ENCODE measurements at regions not wholly inside any gene's neighbourhood (a gene's known extent, or its start where the extent isn't known, plus 50 kb on each side); places are given as distances from the start of the nearest gene placed in this dataset.
"Not testable (repeated sequence)": the region's sequence is repeated elsewhere in the genome, so short reads cannot be mapped to it uniquely, and the experiment has no call there.

DNA sequence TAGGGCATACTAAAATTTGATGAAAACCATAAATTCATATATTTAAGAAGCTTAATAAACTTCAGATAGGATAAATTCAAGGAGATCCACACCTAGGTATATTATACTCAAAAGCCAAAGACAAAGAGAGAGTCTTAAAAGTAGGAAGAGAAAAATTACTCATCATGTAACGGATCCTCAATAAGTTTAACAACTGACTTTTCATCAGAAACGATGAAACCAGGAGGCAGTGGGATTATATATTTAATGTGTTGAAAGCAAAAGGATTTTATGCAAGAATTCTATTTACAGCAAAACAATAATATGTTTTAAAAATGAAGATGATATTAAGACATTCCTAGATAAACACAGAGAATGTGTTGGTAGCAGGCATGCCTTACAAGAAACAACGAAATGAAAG is 202.7 kb downstream of the OXSM start:
- Mint-ChIP-seq H3K27ac (no peak overlapping the region), H3K27me3 (no peaks in the 10 kb centered on the region), H3K4me1 (no peaks in the 10 kb centered on the region), H3K9me3 (peaks cover 5% of the 10 kb centered on the region), H3K4me3 (no peak overlapping the region), H3K36me3 (ENCODE audit: low read depth) (no peaks in the 10 kb centered on the region)
- POLR2A ChIA-PET, result no interaction called here
- CTCF ChIA-PET, result no interaction called here
- no peak for DNase-seq

DNA sequence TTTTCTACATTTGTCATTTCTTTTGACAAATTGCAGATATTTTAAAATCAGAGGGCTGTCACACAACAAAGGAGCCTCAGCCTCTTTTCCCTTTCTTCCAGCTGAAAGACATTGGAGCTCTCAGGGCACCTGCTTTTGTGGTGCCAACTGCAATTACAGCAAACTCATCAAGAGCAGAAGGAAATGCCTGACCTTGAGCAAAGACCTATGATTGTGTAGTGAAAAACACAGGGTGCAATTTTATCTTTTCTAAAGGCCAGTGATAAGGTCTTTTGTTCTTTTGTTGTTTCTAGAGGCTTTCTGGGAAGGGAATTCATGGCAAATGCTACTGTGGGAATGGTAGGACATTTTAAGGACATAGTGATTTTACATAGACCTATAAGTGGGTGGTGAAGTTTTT is 214.3 kb downstream of the OXSM start:
- H3K27me3 Mint-ChIP-seq, result no peaks in the 10 kb centered on the region
- DNase-seq, result no peak
- no peak overlapping the region for H3K27ac Mint-ChIP-seq
- POLR2A ChIA-PET, result no interaction called here
- CTCF ChIA-PET, result no interaction called here
- no peaks in the 10 kb centered on the region for H3K4me1 Mint-ChIP-seq
- H3K36me3 Mint-ChIP-seq (ENCODE audit: low read depth), result no peaks in the 10 kb centered on the region
- H3K4me3 Mint-ChIP-seq, result no peak overlapping the region
- H3K9me3 Mint-ChIP-seq, result no peaks in the 10 kb centered on the region

DNA sequence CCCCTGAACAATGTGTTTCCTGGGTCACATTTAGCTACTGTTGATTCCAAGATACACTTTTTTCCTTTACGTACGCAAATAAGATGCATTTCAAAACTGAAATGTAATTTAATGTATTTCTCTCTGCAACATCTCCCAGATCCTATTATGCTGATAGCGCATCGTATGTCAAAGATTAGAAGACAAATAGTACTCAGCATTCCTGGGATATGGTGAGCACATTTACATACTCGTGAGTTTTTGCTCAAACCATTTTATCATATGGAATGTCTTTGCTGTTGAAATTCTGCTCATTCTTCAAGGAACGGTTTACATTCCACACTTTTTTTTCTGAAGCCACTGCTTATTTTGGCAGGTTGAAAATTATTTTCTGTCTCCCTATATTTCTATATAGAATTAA is 221.4 kb downstream of the OXSM start:
- peaks cover 2% of the 10 kb centered on the region for H3K9me3 Mint-ChIP-seq
- H3K27me3 Mint-ChIP-seq, result no peaks in the 10 kb centered on the region
- no peaks in the 10 kb centered on the region for H3K4me1 Mint-ChIP-seq
- ChIA-PET POLR2A (no interaction called here), CTCF (no interaction called here)
- H3K27ac Mint-ChIP-seq, result no peak overlapping the region
- no peaks in the 10 kb centered on the region for H3K36me3 Mint-ChIP-seq (ENCODE audit: low read depth)
- no peak for DNase-seq
- H3K4me3 Mint-ChIP-seq, result no peak overlapping the region

DNA sequence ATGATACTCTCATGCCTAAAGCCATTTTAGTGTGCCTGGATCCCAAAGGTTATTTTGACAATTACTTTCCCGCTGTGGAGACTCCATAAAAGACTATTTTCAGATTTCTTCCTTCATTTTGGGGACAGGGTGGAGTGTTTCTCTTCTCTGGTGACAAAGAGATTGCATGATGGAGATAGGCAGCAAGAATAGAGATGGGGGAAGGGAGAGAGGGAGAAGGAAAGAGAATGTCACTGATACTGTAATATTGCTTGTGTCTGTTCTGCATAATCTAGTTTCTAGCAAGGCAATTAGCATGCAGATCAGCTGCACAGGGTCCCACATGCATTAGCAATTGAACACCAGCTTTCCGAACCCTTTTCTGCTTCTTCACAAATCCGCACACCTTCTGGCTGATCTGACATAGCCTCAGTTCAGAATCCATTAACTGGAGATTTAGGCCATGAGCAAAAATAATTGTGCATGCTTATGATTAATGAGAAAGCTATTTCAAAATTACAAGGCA is 222.4 kb downstream of the OXSM start:
- H3K27ac Mint-ChIP-seq, result no peak overlapping the region
- no peaks in the 10 kb centered on the region for H3K36me3 Mint-ChIP-seq (ENCODE audit: low read depth)

DNA sequence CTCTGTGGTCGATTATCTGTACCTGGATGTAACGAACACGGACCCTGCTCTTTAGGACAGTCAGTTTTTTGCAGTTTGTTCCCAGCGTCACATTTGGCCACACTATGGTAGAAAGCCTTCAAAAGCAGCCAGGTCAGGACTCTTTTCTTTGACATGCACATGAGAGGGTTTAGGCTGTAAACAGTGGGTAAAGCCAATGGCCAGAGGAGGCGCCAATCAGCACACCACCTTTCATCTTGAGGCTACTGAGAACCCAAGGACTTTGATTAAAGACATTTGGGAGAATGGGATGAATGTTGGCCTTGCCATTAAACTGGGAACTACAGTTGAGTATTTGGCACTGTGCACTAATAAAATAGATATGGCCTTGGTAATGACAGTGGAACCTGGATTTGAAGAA is 225.9 kb downstream of the OXSM start:
- H3K36me3 Mint-ChIP-seq (ENCODE audit: low read depth), result no peaks in the 10 kb centered on the region
- no peak overlapping the region for H3K27ac Mint-ChIP-seq
- CTCF ChIA-PET, result no interaction called here
- DNase-seq, result no peak
- H3K4me1 Mint-ChIP-seq, result no peaks in the 10 kb centered on the region
- POLR2A ChIA-PET, result no interaction called here
- H3K9me3 Mint-ChIP-seq, result peaks cover 2% of the 10 kb centered on the region
- no peaks in the 10 kb centered on the region for H3K27me3 Mint-ChIP-seq
- H3K4me3 Mint-ChIP-seq, result no peak overlapping the region

More for the DNA sequence above, 222.4 kb downstream of the OXSM start:
- DNase-seq, result no peak
- ChIA-PET CTCF (no interaction called here), POLR2A (no interaction called here)
- no peaks in the 10 kb centered on the region for H3K27me3 Mint-ChIP-seq
- peaks cover 2% of the 10 kb centered on the region for H3K9me3 Mint-ChIP-seq
- no peaks in the 10 kb centered on the region for H3K4me1 Mint-ChIP-seq
- no peak overlapping the region for H3K4me3 Mint-ChIP-seq

DNA sequence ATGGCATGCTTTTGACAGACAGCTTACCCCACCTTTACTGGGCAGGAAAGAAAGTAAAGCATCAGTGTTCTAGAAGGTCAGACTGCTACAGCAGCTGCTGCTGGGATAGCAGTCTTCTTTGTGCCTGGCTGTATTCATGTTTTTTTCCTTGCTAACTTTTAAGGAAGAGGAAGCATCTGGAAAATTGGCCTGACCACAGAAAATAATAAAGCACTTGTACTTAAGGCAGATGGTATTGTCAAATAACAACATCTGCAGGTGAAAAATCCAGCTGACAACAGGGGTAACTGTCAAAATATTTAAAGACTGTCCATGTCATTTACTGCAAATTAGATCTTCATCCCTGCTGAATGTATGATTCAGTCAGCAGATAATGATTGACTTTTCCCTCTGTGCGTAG is 229.0 kb downstream of the OXSM start:
- Mint-ChIP-seq H3K27me3 (no peaks in the 10 kb centered on the region), H3K9me3 (no peaks in the 10 kb centered on the region)

DNA sequence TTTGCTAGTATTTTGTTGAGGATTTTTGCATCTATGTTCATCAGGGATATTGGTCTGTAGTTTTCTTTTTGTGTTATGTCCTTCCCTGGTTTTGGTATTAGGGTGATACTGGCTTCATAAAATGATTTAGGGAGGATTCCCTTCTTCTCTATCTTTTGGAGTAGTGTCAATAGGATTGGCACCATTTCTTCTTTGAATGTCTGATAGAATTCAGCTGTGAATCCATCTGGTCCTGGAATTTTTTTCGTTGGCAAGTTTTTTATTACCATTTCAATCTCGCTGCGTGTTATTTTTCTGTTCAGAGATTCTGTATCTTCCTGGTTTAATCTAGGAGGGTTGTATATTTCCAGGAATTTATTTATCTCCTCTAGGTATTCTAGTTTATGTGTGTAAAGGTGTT is 234.3 kb downstream of the OXSM start:
- H3K4me1 Mint-ChIP-seq; CTCF ChIA-PET; POLR2A ChIA-PET; H3K36me3 Mint-ChIP-seq (ENCODE audit: low read depth); H3K9me3 Mint-ChIP-seq; H3K27ac Mint-ChIP-seq; H3K27me3 Mint-ChIP-seq; DNase-seq; H3K4me3 Mint-ChIP-seq: not testable (repeated sequence)

More for the DNA sequence above, 229.0 kb downstream of the OXSM start:
- POLR2A ChIA-PET, result no interaction called here
- no peak for DNase-seq
- Mint-ChIP-seq H3K36me3 (ENCODE audit: low read depth) (no peaks in the 10 kb centered on the region), H3K4me3 (no peak overlapping the region), H3K4me1 (no peaks in the 10 kb centered on the region), H3K27ac (no peak overlapping the region)
- CTCF ChIA-PET, result no interaction called here

DNA sequence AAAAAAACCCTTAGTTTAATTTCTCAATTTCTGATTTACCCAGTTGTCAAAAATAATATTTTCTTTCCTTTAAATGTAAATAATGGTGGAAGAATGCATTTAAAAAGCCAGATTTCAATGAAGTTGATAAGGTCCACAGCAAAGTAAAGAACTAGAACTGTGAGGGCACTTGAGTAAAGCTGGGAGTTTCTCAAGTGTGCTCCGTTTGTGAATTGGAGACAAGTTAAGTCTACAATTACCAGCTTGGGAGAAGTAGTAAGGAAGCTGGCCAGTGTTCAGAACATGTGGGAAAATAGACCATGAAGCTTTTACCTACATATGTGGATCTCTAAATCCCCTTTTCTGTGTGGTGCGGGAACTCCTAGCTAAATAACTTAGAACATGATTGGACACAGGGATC is 239.4 kb downstream of the OXSM start:
- Mint-ChIP-seq H3K4me1 (no peaks in the 10 kb centered on the region), H3K4me3 (no peak overlapping the region), H3K27ac (no peak overlapping the region), H3K36me3 (ENCODE audit: low read depth) (no peaks in the 10 kb centered on the region), H3K9me3 (no peaks in the 10 kb centered on the region), H3K27me3 (no peaks in the 10 kb centered on the region)
- ChIA-PET POLR2A (no interaction called here), CTCF (no interaction called here)
- no peak for DNase-seq

DNA sequence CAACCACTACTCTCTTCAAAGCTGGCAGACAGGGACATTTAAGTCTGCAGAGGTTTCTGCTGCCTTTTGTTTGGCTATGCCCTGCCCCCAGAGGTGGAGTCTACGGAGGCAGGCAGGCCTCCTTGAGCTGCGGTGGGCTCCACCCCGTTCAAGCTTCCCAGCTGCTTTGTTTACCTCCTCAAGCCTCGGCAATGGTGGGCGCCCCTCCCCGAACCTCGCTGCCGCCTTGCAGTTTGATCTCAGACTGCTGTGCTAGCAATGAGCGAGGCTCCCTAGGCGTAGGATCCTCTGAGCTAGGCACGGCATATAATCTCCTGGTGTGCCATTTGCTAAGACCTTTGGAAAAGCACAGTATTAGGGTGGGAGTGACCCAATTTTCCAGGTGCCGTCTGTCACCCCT is 252.2 kb downstream of the OXSM start:
- H3K27me3 Mint-ChIP-seq, H3K4me3 Mint-ChIP-seq, H3K4me1 Mint-ChIP-seq: not testable (repeated sequence)

DNA sequence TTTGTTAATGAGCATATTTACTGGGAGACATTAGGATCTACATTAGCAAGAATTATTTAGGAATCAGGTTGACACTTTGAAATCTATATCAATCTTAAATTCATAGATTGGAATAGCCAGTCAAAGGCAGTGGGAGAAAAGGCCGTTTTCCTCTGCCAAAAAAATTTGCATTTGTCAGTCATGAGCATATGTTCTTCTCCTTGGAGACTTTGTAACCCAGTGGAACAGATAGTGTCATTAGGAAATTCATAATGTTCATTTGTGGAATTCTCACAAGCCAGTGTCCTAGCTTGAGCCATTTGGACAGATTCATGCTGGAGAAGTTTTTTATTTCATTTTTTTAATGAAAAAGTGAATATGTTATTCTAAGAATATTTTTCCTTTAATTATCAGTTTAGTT is 260.1 kb downstream of the OXSM start:
- no peaks in the 10 kb centered on the region for H3K4me1 Mint-ChIP-seq
- CTCF ChIA-PET, result no interaction called here

More for the DNA sequence above, 252.2 kb downstream of the OXSM start:
- DNase-seq; POLR2A ChIA-PET; H3K27ac Mint-ChIP-seq; H3K36me3 Mint-ChIP-seq (ENCODE audit: low read depth); CTCF ChIA-PET: not testable (repeated sequence)
- H3K9me3 Mint-ChIP-seq, result peaks cover 10% of the 10 kb centered on the region

DNA sequence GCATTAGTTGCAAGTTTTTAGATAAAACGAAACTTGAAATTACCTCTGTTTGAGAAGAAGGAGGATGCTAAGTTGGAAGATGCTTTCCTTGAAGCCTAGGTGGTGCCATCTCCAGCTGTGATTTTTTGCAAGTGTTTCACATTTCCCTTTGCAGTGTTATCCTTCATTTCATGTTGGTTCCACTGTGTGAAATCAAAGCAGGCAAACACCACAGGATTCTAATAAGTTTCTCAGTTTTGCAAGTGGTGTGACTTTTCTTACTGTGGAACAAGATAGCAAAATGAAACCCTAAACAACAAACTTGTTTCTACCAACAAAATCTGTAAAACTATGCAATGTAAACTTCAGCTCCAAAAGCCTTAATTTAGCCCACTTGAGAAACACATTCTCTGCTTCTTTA is 260.9 kb downstream of the OXSM start:
- ChIA-PET POLR2A (no interaction called here), CTCF (no interaction called here)
- Mint-ChIP-seq H3K4me1 (no peaks in the 10 kb centered on the region), H3K36me3 (ENCODE audit: low read depth) (no peaks in the 10 kb centered on the region), H3K27ac (no peak overlapping the region), H3K4me3 (no peak overlapping the region), H3K9me3 (no peaks in the 10 kb centered on the region), H3K27me3 (no peaks in the 10 kb centered on the region)
- no peak for DNase-seq

More for the DNA sequence above, 260.1 kb downstream of the OXSM start:
- Mint-ChIP-seq H3K27ac (no peak overlapping the region), H3K27me3 (no peaks in the 10 kb centered on the region), H3K4me3 (no peak overlapping the region), H3K9me3 (no peaks in the 10 kb centered on the region), H3K36me3 (ENCODE audit: low read depth) (no peaks in the 10 kb centered on the region)
- POLR2A ChIA-PET, result no interaction called here
- DNase-seq, result no peak

DNA sequence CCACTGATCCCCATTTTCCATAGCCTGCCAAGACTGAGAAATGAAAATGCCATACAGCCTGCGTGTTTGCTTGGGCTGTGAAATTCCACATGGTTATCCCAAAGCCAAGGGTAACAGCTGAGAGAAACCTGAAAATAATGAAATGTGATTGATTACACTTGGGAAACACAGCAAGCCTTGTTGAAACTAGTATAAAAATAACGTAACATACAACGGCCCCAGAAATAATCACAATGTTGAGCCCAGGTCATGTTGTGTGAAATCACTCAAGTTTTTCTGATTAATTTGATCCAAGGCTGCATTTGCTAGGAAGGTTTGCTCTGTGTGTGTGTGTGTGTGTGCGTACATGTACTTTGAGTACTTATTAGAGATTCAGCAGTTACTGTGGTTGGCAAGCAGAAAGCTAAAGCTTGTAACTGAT is 269.0 kb downstream of the OXSM start:
- Mint-ChIP-seq H3K27ac (no peak overlapping the region), H3K4me3 (no peak overlapping the region), H3K9me3 (no peaks in the 10 kb centered on the region), H3K4me1 (no peaks in the 10 kb centered on the region), H3K36me3 (ENCODE audit: low read depth) (no peaks in the 10 kb centered on the region), H3K27me3 (no peaks in the 10 kb centered on the region)
- ChIA-PET CTCF (no interaction called here), POLR2A (no interaction called here)
- no peak for DNase-seq

DNA sequence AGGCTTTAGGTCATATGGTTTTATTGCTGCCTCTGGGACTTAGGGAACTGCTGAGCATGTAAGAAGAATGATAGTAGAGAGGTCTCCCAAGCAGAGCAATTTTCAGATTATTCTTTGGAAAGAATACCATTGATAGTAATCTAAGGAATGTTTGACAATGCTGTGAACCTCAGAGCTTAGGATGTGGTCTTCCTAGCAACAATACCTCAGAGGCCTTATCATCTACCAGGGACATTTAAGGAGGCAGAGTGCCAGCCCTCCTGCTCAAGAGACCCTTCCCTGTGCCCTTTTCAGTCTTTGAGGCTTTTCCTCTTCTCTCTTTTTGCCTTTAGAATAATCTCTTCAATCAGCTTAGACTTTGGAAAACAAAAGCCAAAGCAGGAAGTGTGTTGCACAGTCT is 272.1 kb downstream of the OXSM start:
- H3K36me3 Mint-ChIP-seq (ENCODE audit: low read depth), result no peaks in the 10 kb centered on the region
- H3K27ac Mint-ChIP-seq, result no peak overlapping the region
- peaks cover 3% of the 10 kb centered on the region for H3K9me3 Mint-ChIP-seq
- H3K4me3 Mint-ChIP-seq, result no peak overlapping the region
- H3K27me3 Mint-ChIP-seq, result no peaks in the 10 kb centered on the region
- no peak for DNase-seq
- H3K4me1 Mint-ChIP-seq, result no peaks in the 10 kb centered on the region
- POLR2A ChIA-PET, result no interaction called here
- CTCF ChIA-PET, result no interaction called here

DNA sequence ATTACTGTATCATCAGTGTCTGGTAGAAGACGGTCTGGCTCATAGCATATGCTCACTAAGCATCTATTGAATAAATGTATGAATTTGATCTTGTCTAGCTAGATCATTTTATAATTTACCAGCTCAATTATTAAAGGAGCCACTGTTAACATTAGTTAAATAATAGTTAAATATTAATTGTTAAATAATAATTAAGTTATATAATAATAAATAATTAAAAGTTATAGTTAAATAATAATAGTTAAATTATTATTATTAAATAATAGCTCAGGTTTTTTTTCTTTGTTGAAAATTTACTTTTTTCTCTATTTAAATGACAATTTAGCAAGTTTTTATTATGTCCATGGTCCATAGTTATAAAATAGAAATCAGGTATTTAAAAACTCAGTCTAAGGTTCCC is 274.4 kb downstream of the OXSM start:
- ChIA-PET POLR2A (no interaction called here), CTCF (no interaction called here)
- no peak overlapping the region for H3K27ac Mint-ChIP-seq
- no peaks in the 10 kb centered on the region for H3K27me3 Mint-ChIP-seq
- H3K9me3 Mint-ChIP-seq, result peaks cover 3% of the 10 kb centered on the region
- H3K4me1 Mint-ChIP-seq, result no peaks in the 10 kb centered on the region
- H3K36me3 Mint-ChIP-seq (ENCODE audit: low read depth), result no peaks in the 10 kb centered on the region
- no peak overlapping the region for H3K4me3 Mint-ChIP-seq
- no peak for DNase-seq

DNA sequence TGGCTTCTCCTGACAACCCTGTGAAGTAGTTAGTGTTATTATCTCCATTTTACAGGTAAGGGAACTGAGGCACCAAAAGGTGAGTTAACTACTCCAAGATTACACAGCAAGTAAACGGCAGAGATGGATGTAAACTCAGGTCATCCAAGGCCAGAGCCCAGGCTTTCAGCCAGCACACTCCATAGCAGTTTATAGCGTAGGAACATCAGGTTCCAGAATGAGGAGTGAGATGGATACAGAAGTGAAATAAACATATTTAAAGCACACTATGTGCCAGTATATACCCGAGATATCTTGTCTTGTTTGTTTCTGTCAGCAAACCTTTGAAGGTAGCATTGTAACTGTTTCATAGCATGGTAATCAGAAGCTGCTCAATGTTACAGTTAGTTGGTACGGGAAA is 279.0 kb downstream of the OXSM start:
- H3K9me3 Mint-ChIP-seq, result peaks cover 3% of the 10 kb centered on the region
- H3K4me1 Mint-ChIP-seq, result no peaks in the 10 kb centered on the region
- no peak overlapping the region for H3K27ac Mint-ChIP-seq
- ChIA-PET CTCF (no interaction called here), POLR2A (no interaction called here)
- no peak overlapping the region for H3K4me3 Mint-ChIP-seq
- H3K36me3 Mint-ChIP-seq (ENCODE audit: low read depth), result no peaks in the 10 kb centered on the region
- no peaks in the 10 kb centered on the region for H3K27me3 Mint-ChIP-seq
- no peak for DNase-seq

Data from activated CD4-positive, alpha-beta memory T cell treated with anti-CD3 and anti-CD28 coated beads, Interleukin-2, amount 10 ng/mL, durations not matched to agents 7 days and 5 days (primary cell).